ENCODE measurements at regions not wholly inside any gene's neighbourhood (a gene's known extent, or its start where the extent isn't known, plus 50 kb on each side); places are given as distances from the start of the nearest gene placed in this dataset.

DNA sequence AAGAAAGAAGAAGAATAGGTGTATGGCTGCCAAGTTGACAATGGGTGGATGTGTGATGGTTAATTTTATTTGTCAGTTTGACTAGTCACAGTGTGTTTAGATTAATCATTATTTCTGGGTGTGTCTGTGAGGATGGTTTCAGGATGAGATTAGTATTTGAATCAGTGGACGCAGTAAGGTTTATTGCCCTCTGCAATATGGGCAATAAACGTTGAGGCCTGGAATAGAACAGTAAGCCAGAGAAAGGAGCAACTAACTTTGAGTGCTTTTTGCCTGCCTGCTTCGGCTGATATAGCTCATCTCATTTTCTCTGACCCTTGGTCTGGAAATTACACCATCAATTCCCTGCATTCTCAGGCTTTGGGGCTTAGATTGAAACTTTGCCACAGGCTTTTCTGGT lies 140.8 kb upstream of the SPANXN4 start:
- H3K4me2 ChIP-seq (ENCODE audit: insufficient read depth, insufficient read length, low read length): no peak overlapping the region
- no peaks in the 10 kb centered on the region for H3K4me1 Mint-ChIP-seq
- H2BK15ac ChIP-seq (ENCODE audit: low read depth, low read length): no peak overlapping the region
- H3K4me1 ChIP-seq (ENCODE audit: insufficient read depth, low read length): no peaks in the 10 kb centered on the region
- no peak for DNase-seq
- H4K5ac ChIP-seq (ENCODE audit: insufficient read length, low read depth, low read length): no peak overlapping the region
- H3K14ac ChIP-seq (ENCODE audit: insufficient read depth, low read length): no peak overlapping the region
- H2AFZ ChIP-seq (ENCODE audit: low read length): no peak overlapping the region
- no peak overlapping the region for H4K91ac ChIP-seq (ENCODE audit: insufficient read length, low read depth, low read length)
- H3K18ac ChIP-seq (ENCODE audit: insufficient read length, low read depth, low read length): no peak overlapping the region
- H3K4me3 Mint-ChIP-seq: no peak overlapping the region
- no peak overlapping the region for H3K4ac ChIP-seq (ENCODE audit: low read depth, low read length)
- peaks cover 54 to 60% of the 10 kb centered on the region in 2 experiments for H3K9me3 Mint-ChIP-seq
- no peaks in the 10 kb centered on the region for H3K79me2 ChIP-seq (ENCODE audit: insufficient read depth, low read length)
- H3K9ac ChIP-seq (ENCODE audit: extremely low read depth, insufficient read length, low read length): no peak overlapping the region
- no peak overlapping the region for H4K8ac ChIP-seq (replicated peaks; ENCODE audit: insufficient read length, low read depth, low read length)
- no peak overlapping the region for H3T11ph ChIP-seq (ENCODE audit: low read length)
- no peak overlapping the region for H2BK12ac ChIP-seq (ENCODE audit: insufficient read length, low read depth, low read length)
- no peak overlapping the region for H3K23ac ChIP-seq (ENCODE audit: insufficient read length, low read depth, low read length)
- no CpG with 5 or more reads among the region's 3 CpGs for WGBS (ENCODE audit: extremely low coverage, insufficient read length, low lambda C conversion rate)
- H2BK20ac ChIP-seq (ENCODE audit: low read depth, low read length, poor library complexity, severe bottlenecking): no peak overlapping the region
- no peaks in the 10 kb centered on the region for H3K27me3 Mint-ChIP-seq (ENCODE audit: low read depth)
- no peak overlapping the region for H2BK5ac ChIP-seq (ENCODE audit: insufficient read length, low read length)
- H3K27me3 ChIP-seq (ENCODE audit: insufficient read depth, low read length): no peaks in the 10 kb centered on the region
- no peak overlapping the region for H2AK5ac ChIP-seq (ENCODE audit: insufficient read length, low read length)
- H2BK120ac ChIP-seq (ENCODE audit: low read depth, low read length, poor library complexity, severe bottlenecking): no peak overlapping the region
- H4K20me1 ChIP-seq (ENCODE audit: control insufficient read depth, insufficient read depth, insufficient read length): no peaks in the 10 kb centered on the region
- no peak overlapping the region for H3K56ac ChIP-seq (ENCODE audit: insufficient read length, low read depth, low read length)
- no peak for TF ChIP-seq CTCF (conservative IDR thresholded peaks at IDR 0.05)
- H3K27ac Mint-ChIP-seq: no peak overlapping the region
- H3K79me1 ChIP-seq (ENCODE audit: insufficient read depth, low read depth, low read length, poor library complexity, severe bottlenecking): no peaks in the 10 kb centered on the region
- no peaks in the 10 kb centered on the region for H3K23me2 ChIP-seq (ENCODE audit: insufficient read length, low read depth, low read length, poor library complexity, severe bottlenecking)
- H3K9me3 ChIP-seq (ENCODE audit: control insufficient read depth, low read depth, low read length): peaks cover 11% of the 10 kb centered on the region
- H3K36me3 Mint-ChIP-seq (ENCODE audit: insufficient read depth in 1 of 3, low read depth in 3 of 3): peaks cover 0 to 2% (median 0%) of the 10 kb centered on the region in 3 experiments; a peak in 1 of 7 replicates
- H3K27ac ChIP-seq (ENCODE audit: insufficient read length, low read depth, low read length): no peak overlapping the region

Data from H9 (cell line).